Keratinocyte (primary cell): ENCODE measurements at regions not wholly inside any gene's neighbourhood (a gene's known extent, or its start where the extent isn't known, plus 50 kb on each side); places are given as distances from the start of the nearest gene placed in this dataset.

ENCODE experiments used
- EZH2 ChIP-seq: IDR thresholded peaks from one replicate; pipeline ENCODE4 v1.6.1; 2012; ENCODE audit warnings: inconsistent platforms, mild to moderate bottlenecking, low read length, moderate library complexity
- TF ChIP-seq, protein P1 (sequence below), 3 experiments: IDR thresholded peaks in 1 of 3; conservative IDR thresholded peaks in 1 of 3; optimal IDR thresholded peaks in 1 of 3; 2 replicates in 2 of 3; 3 replicates in 1 of 3; pipeline versions ENCODE3 to v1.5.1; 2011; ENCODE audit warnings: low read length in 3 of 3, mild to moderate bottlenecking in 3 of 3, moderate library complexity in 2 of 3, control low read depth in 1 of 3, inconsistent platforms in 1 of 3; ENCODE audit not compliant: insufficient read depth in 2 of 3; ENCODE audit errors: extremely low read depth in 1 of 3

DNA sequence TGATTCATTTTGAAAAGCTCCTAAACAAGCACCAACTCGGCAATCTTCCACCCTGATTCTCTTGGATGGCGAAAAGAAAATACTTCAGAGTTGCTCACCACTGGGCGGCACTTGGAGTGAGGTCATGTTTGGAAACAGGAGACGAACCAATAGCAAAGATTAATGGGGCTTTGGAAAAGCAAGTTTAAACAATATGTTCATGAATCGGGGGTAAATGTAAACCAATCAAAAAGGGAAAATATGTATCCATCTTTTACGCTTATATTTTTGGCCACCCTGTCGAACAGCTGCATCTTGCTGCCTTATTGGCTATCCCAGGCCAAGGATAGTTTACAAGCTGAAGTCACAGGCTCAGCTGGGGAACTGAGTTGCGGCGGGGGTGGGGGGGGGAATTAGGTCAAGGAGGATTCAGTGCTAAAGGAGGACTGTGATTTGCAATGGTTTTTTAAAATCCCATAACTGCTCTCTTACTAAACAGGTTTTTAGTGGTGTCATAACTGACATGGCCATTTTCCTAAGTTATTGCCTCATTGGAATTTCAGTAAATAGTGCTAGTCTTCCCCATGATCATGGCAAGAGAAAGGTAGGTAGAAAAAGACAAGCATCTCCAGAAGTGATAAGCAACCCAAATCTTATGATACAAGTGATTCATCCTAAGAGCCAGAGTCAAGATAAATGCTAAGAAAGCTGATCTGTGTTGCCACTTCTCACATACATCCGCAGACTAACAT, 210.6 kb downstream of the PHLDA1 start:
- TF ChIP-seq, protein P1, sequence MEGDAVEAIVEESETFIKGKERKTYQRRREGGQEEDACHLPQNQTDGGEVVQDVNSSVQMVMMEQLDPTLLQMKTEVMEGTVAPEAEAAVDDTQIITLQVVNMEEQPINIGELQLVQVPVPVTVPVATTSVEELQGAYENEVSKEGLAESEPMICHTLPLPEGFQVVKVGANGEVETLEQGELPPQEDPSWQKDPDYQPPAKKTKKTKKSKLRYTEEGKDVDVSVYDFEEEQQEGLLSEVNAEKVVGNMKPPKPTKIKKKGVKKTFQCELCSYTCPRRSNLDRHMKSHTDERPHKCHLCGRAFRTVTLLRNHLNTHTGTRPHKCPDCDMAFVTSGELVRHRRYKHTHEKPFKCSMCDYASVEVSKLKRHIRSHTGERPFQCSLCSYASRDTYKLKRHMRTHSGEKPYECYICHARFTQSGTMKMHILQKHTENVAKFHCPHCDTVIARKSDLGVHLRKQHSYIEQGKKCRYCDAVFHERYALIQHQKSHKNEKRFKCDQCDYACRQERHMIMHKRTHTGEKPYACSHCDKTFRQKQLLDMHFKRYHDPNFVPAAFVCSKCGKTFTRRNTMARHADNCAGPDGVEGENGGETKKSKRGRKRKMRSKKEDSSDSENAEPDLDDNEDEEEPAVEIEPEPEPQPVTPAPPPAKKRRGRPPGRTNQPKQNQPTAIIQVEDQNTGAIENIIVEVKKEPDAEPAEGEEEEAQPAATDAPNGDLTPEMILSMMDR (optimal IDR thresholded peaks at IDR 0.05 in 1 of 3, IDR thresholded peaks at IDR 0.05 in 1 of 3, conservative IDR thresholded peaks at IDR 0.05 in 1 of 3; ENCODE audit: extremely low read depth in 1 of 3, insufficient read depth in 2 of 3, low read length in 3 of 3), result peak in 2 of 3 experiments; percentile 24 to 30
- no peak for TF ChIP-seq EZH2
